Chondrocyte (in vitro differentiated cells): ENCODE measurements at regions not wholly inside any gene's neighbourhood (a gene's known extent, or its start where the extent isn't known, plus 50 kb on each side); places are given as distances from the start of the nearest gene placed in this dataset.

ENCODE experiments used
- DNase-seq: peaks from one replicate; pipeline ENCODE4 v3.0.0; 2021; ENCODE audit warnings: mixed read lengths, low spot score
- H3K27ac Mint-ChIP-seq: one replicate; pipeline ENCODE4 v1.8.0; 2021; ENCODE audit warnings: mild to moderate bottlenecking, moderate library complexity, mixed read lengths; ENCODE audit not compliant: unreplicated experiment
- H3K27me3 Mint-ChIP-seq: 2 replicates; pipeline ENCODE4 v1.8.0; 2021; ENCODE audit warnings: low read depth, mixed read lengths
- H3K36me3 Mint-ChIP-seq: 2 replicates; pipeline ENCODE4 v1.8.0; 2021; ENCODE audit warnings: low read depth, mixed read lengths
- H3K4me1 Mint-ChIP-seq: 2 replicates; pipeline ENCODE4 v1.8.0; 2021; ENCODE audit warnings: low read depth, mild to moderate bottlenecking, mixed read lengths
- H3K4me3 Mint-ChIP-seq: one replicate; pipeline ENCODE4 v1.8.0; 2021; ENCODE audit warnings: mild to moderate bottlenecking, moderate library complexity, mixed read lengths; ENCODE audit not compliant: unreplicated experiment
- H3K9me3 Mint-ChIP-seq: 2 replicates; pipeline ENCODE4 v1.8.0; 2021; ENCODE audit warnings: low read depth, mixed read lengths
- CTCF ChIP-seq: fragments of 200-600 bp; sonication (generic); IDR thresholded peaks from 2 replicates; pipeline ENCODE4 v1.5.0; 2021; ENCODE audit warnings: antibody characterized with exemption, mild to moderate bottlenecking, moderate library complexity

DNA sequence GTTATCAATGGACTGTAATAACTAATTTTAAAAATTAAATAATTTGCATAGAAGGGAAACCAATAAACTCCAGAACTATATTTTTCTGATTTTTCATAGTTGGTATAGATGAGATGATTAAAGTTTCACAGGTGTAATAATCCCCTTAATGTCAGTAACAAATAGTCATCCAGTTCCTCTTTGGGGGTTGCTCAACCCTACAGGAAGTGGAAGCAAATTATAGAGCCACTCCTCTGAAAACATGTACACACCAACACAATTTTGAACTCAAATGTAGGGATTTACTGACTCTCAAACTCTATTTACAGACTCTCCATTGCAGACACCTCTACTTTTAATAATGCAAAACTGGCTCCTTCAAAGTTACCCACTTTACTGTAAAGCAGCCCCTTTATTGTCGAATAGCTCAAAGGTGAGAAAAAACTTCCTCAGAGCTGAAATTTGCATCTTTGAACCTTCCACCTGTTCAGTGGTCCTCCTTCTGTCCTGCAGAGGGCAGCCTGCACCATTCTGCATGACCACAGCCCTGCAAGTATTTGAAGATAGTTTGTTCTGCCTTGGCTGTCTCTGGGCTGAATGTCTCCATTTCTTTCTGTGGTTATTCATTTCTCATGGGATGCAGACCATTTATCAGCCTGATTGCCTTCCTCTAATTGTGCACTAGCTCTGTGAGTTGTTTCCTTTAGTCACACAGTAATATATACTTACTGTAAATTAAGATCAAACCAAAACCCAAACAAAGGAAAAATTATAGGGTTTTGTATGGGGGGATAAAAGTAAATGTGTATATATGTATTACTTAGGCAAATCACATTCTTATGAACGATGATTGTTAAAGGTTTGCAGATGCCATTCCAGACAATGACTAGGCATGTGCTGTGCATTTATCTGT lies 383.2 kb upstream of the SGCD start:
- peak; percentile 97 for TF ChIP-seq CTCF
- no peak for DNase-seq
- no peaks in the 10 kb centered on the region for H3K9me3 Mint-ChIP-seq
- H3K4me1 Mint-ChIP-seq, result no peaks in the 10 kb centered on the region
- H3K36me3 Mint-ChIP-seq, result no peaks in the 10 kb centered on the region
- H3K27me3 Mint-ChIP-seq, result peaks cover 6% of the 10 kb centered on the region
- H3K4me3 Mint-ChIP-seq, result no peak overlapping the region
- no peak overlapping the region for H3K27ac Mint-ChIP-seq

DNA sequence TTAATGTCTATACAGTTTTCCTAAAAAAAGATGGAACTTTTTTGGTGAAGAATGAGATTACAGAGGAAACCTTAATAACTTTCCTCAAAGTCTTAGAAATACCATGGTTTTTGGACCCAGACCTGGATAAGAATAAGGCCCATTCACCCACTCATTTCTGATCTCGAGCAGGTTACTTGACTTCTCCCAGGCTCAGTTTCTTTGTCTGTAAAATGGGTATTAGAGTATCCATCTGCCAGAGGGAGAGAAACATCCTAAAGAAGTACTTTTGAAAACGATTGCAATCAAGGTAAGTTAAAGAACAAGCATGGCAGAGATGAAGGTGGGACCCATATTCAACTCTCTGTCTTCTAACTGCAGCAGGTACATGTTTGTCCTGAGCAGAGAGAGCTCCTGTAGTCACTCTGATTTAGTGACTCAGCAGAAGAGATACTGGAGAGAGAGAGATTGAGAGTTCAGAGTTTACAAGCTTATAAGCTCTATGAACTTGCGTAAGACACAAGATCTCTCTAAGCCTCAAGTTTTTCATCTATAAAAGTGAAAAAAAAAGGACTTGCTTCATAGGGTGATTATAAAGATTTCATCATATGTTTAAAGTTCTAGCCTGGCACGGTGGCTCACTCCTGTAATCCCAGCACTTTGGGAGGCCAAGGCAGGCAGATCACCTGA lies 379.4 kb upstream of the SGCD start:
- Mint-ChIP-seq H3K4me1 (no peaks in the 10 kb centered on the region), H3K9me3 (no peaks in the 10 kb centered on the region), H3K27ac (no peak overlapping the region), H3K36me3 (no peaks in the 10 kb centered on the region), H3K27me3 (peaks cover 7% of the 10 kb centered on the region), H3K4me3 (no peak overlapping the region)
- no peak for TF ChIP-seq CTCF
- no peak for DNase-seq

- no peak for DNase-seq
- Mint-ChIP-seq H3K36me3 (no peaks in the 10 kb centered on the region), H3K9me3 (no peaks in the 10 kb centered on the region), H3K4me3 (no peak overlapping the region), H3K4me1 (no peaks in the 10 kb centered on the region), H3K27me3 (peaks cover 7% of the 10 kb centered on the region), H3K27ac (no peak overlapping the region)
- no peak for TF ChIP-seq CTCF
Observed at GRCh38 chr5:155948576-155948975, 378.4 kb upstream of the SGCD start.

GRCh38 chr5:155952486-155953089 lies 374.4 kb upstream of the SGCD start:
- peaks cover 16% of the 10 kb centered on the region for H3K4me1 Mint-ChIP-seq
- no peak for DNase-seq
- no peak overlapping the region for H3K4me3 Mint-ChIP-seq
- H3K9me3 Mint-ChIP-seq, result peaks cover 2% of the 10 kb centered on the region
- no peaks in the 10 kb centered on the region for H3K36me3 Mint-ChIP-seq
- H3K27ac Mint-ChIP-seq, result no peak overlapping the region
- peaks cover 4% of the 10 kb centered on the region for H3K27me3 Mint-ChIP-seq
- TF ChIP-seq CTCF, result no peak

DNA sequence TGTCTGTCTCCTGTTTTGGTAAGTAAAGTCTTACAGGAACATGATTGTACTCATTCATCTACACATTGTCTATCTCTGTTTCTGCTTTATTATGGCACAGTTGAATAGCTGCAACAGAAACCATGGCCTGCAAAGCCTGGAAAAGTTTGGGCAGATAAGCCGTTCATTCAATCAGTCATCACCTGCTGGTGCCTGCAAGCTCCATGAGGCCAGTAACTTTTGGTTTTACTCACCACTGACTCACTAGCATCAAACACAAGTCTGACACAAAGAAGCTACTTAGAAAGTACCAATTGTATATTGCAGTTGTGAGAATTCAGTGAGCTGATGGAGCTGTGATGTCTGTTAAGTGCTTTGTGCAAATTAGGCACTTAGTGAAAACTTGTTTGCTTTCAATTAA lies 373.6 kb upstream of the SGCD start:
- peaks cover 4% of the 10 kb centered on the region for H3K27me3 Mint-ChIP-seq
- TF ChIP-seq CTCF, result no peak
- H3K4me3 Mint-ChIP-seq, result no peak overlapping the region
- H3K27ac Mint-ChIP-seq, result no peak overlapping the region
- no peak for DNase-seq
- no peaks in the 10 kb centered on the region for H3K36me3 Mint-ChIP-seq
- H3K4me1 Mint-ChIP-seq, result peaks cover 16% of the 10 kb centered on the region
- H3K9me3 Mint-ChIP-seq, result peaks cover 2% of the 10 kb centered on the region
